GM21576 (cell line): ENCODE measurements at regions not wholly inside any gene's neighbourhood (a gene's known extent, or its start where the extent isn't known, plus 50 kb on each side); places are given as distances from the start of the nearest gene placed in this dataset.
"Not testable (repeated sequence)": the region's sequence is repeated elsewhere in the genome, so short reads cannot be mapped to it uniquely, and the experiment has no call there.

Experiments used
- ATAC-seq: cut with Tn5 transposase; IDR thresholded peaks from one replicate; pipeline ENCODE4 v1.9.1; 2021; ENCODE audit warnings: mild to moderate bottlenecking, moderate library complexity; ENCODE audit not compliant: unreplicated experiment

DNA sequence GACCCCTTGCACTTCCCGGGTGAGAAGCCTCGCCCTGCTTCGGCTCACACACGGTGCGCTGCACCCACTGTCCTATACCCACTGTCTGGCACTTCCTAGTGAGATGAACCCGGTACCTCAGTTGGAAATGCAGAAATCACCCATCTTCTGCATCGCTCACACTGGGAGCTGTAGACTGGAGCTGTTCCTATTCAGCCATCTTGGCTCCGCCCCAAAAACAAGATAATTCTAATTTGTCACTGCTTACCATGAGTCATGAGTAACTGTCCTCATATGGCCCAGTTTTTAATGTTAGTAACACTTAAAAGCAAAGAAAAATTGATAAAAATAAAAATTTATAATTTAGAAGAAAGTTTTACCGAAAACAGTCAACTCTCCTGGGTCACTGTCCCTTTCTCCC lies 283.3 kb upstream of the COBL start:
- ATAC-seq = not testable (repeated sequence)

GRCh38 chr7:51593628-51594027 lies 277.0 kb upstream of the COBL start:
- no peak for ATAC-seq

- ATAC-seq = no peak
These were observed 276.4 kb upstream of the COBL start for GRCh38 chr7:51592842-51593599.

GRCh38 chr7:51591223-51591622 lies 274.6 kb upstream of the COBL start:
- ATAC-seq = no peak

DNA sequence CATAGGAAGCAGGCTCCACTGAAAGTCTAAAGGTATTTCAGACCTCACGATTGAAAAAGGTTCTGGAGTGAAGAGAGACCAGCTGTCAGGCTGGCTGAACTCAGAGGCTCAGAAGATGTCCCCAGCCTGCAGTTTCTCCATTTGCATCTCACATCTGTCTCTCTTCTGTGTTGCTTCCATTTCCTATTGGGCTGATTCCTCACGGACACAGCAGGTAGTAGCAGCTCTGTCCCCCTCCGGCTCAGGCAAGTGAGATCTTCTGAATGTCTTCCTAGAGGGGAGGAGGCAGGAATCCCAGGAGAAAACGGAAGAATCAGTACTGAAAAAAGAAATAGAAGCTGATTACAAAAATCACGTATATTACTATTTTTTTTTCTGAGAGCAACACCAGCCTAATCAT lies 274.1 kb upstream of the COBL start:
- no peak for ATAC-seq

DNA sequence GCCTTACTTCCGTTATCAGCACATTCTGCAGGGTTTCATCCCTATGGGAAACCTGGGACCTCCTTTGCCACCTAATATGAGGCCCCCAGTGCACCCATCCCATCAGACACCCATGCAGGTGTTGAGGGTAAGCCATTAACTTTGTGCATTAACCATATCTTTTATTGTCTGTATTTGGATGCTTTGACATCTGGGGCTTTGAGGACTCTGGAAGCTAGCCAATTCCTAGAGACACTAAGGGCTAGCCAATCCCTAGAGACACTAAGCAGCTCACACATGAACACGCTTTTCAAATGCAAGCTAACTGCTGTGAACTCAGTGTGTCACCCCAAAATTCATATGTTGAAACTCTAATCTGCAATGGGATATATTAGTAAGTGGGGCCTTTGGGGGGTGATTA lies 272.5 kb upstream of the COBL start:
- ATAC-seq = no peak

GRCh38 chr7:51587604-51588003 lies 271.0 kb upstream of the COBL start:
- no peak for ATAC-seq

GRCh38 chr7:51577390-51577789 lies 260.8 kb upstream of the COBL start:
- ATAC-seq = no peak

DNA sequence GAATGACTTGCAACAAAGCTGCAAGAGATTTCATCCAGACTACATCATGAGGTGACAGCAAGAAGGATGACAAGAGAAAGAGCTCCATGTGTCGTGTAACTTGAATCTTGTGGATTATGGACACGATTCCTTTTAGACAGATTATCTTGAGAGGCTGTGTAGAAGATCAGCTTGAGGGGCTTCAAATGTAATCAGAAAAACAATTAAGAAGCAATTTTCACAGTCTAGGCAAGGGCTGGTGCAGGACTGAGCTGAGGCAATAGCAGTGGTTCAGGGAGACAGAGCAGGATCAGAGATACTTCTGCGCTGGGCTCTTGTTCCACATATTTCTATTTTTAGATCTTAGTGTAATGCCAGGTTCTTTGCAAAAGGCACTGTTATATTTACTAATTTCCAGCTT lies 253.0 kb upstream of the COBL start:
- ATAC-seq = no peak

GRCh38 chr7:51569176-51569575 lies 252.6 kb upstream of the COBL start:
- ATAC-seq = no peak

DNA sequence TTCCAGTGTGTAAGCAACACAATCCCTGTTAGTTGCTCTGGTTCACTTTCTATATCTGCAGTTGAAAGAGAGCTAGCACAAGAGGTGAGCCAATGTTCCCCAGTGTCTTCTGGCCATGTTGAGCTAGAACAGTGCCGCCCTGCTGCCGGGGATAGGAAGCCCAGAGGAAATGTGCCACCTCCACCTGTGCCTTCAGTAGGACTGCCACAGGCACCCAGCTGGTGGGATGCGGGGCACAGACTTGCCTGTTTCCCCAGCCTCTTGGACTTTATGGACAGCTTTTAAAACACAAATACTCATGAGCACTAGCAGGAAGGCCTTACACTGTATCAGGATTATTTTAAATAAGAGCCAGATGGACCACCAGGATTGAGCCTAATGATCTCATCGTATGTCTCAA lies 234.5 kb upstream of the COBL start:
- ATAC-seq = no peak

GRCh38 chr7:51545131-51545530 lies 228.5 kb upstream of the COBL start:
- ATAC-seq = no peak

DNA sequence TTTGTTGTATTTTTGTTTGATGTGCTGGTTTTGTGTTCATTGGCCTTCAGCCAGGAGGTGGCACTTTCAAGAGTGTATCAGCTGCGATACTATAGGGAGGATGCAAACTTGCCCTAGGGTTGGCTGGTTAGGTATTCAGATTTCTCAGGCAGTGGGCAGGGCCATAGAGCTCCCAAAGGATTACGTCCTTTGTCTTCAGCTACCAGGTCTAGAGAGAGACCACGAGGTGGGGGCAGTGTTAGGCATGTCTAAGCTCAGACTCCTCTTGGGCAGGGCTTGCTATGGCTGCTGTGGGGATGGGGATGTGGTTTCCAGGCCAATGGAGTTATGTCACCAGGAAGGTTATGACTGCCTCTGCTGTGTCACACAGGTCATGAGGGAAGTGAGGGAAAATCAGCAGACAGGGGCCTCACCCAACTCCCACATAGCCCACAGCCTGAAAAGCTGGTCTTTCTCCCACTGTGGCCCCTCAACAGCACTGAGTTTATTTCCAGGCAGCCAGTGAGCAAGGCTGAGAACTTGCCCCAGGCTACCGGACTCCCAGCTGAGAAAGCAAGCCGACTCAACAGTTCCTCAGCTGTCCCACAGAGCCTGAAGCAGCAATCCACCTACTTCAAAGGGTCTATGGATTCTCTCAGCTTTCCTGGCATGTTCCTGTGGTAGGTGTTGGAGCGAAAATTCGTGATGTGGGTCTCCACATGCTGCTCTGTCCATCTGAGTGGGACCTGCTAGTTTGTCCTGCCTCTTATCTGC lies 227.4 kb upstream of the COBL start:
- ATAC-seq = no peak

DNA sequence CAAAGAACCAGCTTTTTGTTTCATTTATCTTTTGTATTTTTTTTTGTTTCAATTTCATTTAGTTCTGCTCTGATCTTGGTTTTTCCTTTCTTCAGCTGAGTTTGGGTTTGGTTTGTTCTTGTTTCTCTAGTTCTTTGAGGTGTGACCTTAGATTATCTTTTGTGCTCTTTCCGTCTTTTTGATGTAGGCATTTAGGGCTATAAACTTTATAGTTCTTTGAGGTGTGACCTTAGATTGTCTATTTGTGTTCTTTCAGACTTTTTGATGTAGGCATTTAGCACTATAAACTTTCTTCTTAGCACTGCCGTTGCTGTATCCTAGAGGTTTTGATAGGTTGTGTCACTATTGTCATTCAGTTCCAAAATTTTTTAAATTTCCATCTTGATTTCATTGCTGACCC lies 224.3 kb upstream of the COBL start:
- not testable (repeated sequence) for ATAC-seq

DNA sequence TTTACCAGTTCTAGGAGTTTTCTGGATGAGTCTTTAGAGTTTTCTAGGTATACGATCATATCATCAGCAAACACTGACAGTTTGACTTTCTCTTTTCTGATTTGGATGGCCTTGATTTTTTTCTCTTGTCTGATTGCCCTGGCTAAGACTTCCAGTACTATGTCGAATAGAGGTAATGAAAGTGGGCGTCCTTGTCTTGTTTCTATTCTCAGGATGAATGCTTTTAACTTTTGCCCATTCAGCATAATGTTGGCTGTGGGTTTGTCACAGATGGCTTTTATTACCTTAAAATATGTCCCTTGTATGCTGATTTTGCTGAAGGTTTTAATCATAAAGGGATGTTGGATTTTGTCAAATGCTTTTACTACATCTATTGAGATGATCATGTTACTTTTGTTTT lies 223.2 kb upstream of the COBL start:
- ATAC-seq = no peak

- ATAC-seq = no peak
These were observed 211.6 kb upstream of the COBL start for GRCh38 chr7:51528172-51528571.

DNA sequence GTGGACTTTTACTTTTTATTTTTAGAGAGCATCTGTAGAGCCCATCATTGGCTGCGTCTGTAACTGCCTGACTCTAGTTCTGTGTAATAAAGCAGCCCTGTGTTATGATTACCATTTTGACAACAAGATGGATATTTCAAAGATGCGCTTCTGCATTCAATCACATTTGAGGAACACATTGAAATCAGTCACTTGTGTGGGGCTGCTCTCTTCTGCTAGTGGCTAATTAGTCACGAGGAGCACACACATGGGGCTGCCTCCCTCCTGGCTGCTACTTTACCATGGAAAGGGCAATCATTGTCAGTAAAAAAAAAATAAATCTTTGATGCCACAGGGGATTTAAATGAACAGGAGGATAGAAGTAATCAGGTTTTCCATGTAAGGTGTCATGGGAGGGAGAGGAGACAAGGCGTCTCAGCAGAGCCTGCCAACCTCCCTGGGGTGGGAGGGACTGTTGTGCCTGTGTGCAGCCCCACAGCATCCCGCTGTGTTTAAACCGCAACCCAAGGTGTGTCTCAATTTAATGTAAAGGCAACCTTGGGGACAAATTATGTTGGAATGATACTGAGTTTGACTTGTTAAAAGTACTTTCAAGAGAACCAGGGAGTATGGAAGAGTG lies 205.2 kb upstream of the COBL start:
- no peak for ATAC-seq

GRCh38 chr7:51521054-51521453 lies 204.4 kb upstream of the COBL start:
- ATAC-seq = no peak

DNA sequence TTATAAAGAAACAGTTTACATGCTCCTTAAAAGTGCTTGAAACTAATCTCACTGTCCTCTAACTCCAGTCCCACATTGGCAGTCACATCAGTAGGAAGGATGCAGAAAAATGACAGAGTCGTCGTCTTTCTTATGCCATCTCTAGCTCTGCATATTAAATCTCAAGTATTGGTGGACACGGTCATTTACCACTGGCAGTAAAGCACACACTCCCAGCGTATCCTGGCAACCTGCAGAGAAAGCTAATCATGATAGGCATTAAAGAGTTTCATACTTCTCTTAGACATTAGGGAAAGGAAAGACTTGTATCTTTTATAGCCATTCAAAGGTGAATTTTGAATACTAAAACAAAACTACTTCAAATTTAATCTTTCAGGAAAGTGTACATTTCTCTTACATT lies 202.0 kb upstream of the COBL start:
- ATAC-seq = no peak

- ATAC-seq = no peak
These were observed 200.6 kb upstream of the COBL start for GRCh38 chr7:51517187-51517586.

DNA sequence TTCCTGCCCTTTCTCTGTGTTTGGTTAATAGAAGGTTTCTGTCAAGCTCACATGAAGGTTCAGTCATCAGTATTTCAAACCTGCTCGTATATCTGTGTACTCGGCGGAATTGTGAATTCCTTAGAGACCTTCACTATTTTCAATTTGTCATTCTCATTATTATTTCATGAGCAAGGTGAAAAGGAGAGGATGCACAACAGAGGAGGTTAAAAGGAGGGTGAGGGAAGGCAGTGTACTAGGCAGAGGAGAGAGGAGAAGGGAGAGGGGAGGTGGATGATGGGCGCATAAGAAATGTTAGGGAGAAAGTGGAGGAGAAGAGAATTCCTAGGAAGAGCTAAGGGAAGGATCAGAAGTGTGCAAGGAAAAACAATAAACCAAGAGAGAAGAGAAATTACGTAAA lies 185.0 kb upstream of the COBL start:
- no peak for ATAC-seq

- no peak for ATAC-seq
These were observed 166.4 kb upstream of the COBL start for GRCh38 chr7:51482976-51483375.
